PFSK-1 (cell line): ENCODE measurements at regions not wholly inside any gene's neighbourhood (a gene's known extent, or its start where the extent isn't known, plus 50 kb on each side); places are given as distances from the start of the nearest gene placed in this dataset.

Experiments used
- FOXP2 ChIP-seq: optimal IDR thresholded peaks from 2 replicates; pipeline ENCODE3; 2011; ENCODE audit warnings: borderline replicate concordance, control low read depth, inconsistent platforms; ENCODE audit not compliant: insufficient read depth; ENCODE audit errors: extremely low read length, extremely low read depth
- POLR2AphosphoS5 ChIP-seq: IDR thresholded peaks from 2 replicates; pipeline ENCODE4 v1.6.1; 2012; ENCODE audit warnings: low read depth, mild to moderate bottlenecking, control low read depth, low read length, moderate library complexity
- SIN3A ChIP-seq: IDR thresholded peaks from 2 replicates; pipeline ENCODE4 v1.6.1; 2012; ENCODE audit warnings: mild to moderate bottlenecking, low read length, moderate library complexity, borderline replicate concordance; ENCODE audit not compliant: insufficient read depth
- TAF1 ChIP-seq: IDR thresholded peaks from 2 replicates; pipeline ENCODE4 v1.6.1; 2012; ENCODE audit warnings: low read length, control low read depth, borderline replicate concordance; ENCODE audit not compliant: insufficient read depth
- TF ChIP-seq, protein P1 (sequence below), 2 experiments: IDR thresholded peaks; 2 replicates each; pipeline versions ENCODE4 v1.6.1 to v1.8.0; 2011 to 2012; ENCODE audit warnings: low read depth in 2 of 2, low read length in 2 of 2, control low read depth in 1 of 2, inconsistent platforms in 1 of 2, mild to moderate bottlenecking in 1 of 2, moderate library complexity in 1 of 2; ENCODE audit not compliant: insufficient read depth in 1 of 2

DNA sequence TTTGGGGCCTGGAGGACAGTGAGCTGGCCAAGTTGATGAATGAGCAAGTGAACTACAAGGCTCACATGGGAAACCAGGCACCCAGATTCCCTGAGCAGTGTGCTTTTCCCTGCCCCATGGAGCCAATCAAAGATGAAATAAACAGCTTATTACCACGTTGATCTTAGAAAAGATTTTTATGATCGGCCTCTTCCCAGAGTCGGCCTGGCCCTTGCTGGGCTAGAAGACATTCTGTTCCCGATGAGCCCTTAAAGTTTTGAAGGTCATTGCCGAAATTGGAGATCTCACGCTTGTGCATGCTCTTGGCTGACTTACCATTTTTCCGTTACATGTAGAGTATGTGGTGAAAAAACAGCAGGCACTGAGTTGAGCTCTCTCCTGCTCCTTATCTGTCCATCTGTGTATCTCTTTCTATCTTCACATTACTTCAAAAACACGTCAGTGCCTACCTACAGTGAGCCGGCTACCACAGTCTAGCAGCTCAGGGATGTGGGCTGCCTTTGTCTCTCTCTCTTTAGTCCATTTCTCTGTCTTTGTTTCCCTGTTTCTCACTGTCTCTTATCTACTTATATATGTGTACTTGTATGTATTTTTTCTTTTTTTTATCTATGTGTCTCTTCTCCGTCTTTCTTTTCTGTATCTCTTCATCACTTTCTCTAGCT is 248.8 kb upstream of the USP24 start:
- TF ChIP-seq FOXP2 (no peak), SIN3A (no peak), TAF1 (no peak), POLR2AphosphoS5 (no peak)
- TF ChIP-seq, protein P1, sequence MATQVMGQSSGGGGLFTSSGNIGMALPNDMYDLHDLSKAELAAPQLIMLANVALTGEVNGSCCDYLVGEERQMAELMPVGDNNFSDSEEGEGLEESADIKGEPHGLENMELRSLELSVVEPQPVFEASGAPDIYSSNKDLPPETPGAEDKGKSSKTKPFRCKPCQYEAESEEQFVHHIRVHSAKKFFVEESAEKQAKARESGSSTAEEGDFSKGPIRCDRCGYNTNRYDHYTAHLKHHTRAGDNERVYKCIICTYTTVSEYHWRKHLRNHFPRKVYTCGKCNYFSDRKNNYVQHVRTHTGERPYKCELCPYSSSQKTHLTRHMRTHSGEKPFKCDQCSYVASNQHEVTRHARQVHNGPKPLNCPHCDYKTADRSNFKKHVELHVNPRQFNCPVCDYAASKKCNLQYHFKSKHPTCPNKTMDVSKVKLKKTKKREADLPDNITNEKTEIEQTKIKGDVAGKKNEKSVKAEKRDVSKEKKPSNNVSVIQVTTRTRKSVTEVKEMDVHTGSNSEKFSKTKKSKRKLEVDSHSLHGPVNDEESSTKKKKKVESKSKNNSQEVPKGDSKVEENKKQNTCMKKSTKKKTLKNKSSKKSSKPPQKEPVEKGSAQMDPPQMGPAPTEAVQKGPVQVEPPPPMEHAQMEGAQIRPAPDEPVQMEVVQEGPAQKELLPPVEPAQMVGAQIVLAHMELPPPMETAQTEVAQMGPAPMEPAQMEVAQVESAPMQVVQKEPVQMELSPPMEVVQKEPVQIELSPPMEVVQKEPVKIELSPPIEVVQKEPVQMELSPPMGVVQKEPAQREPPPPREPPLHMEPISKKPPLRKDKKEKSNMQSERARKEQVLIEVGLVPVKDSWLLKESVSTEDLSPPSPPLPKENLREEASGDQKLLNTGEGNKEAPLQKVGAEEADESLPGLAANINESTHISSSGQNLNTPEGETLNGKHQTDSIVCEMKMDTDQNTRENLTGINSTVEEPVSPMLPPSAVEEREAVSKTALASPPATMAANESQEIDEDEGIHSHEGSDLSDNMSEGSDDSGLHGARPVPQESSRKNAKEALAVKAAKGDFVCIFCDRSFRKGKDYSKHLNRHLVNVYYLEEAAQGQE (IDR thresholded peaks at IDR 0.05; ENCODE audit: insufficient read depth in 1 of 2, low read depth in 2 of 2, low read length in 2 of 2): no peak

DNA sequence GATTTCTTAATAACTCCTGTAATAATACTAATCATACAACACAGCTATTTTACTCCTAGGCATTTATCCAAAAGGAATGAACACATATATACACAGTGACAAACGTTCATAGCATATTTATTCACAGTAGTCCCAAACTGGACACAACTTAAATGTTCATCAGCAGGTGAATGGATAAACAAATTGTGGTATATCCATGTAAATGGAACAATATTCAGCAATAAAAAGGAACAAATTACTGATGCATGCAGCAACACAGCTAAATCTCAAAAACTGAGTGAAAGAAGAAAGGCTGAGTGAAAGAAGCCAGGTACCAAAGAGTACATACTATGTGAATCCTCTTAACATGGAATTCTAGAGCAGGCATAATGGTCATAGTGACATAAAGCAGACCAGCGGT is 242.7 kb upstream of the USP24 start:
- TF ChIP-seq, protein P1 (IDR thresholded peaks at IDR 0.05; ENCODE audit: insufficient read depth in 1 of 2, low read depth in 2 of 2, low read length in 2 of 2): no peak
- no peak for TF ChIP-seq FOXP2
- no peak for TF ChIP-seq POLR2AphosphoS5
- TF ChIP-seq TAF1: no peak
- no peak for TF ChIP-seq SIN3A

DNA sequence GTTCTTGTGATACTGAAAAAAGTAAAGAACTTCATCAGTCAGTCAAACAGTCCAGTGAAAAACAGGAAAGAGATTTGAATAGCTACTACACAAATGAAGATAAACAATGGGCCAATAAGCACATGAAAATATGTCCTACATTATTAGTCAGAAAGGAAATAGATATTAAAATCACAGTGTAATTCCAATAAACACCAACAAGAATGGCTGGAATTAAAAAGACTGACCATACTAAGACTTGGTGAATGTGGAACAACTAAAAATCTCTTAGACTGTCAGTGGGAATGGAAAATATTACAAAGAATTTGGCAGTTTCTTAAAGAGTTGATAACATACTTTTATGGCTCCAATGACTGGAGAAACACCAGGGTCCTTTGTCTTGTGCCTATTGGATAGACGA is 241.8 kb upstream of the USP24 start:
- TF ChIP-seq, protein P1 (IDR thresholded peaks at IDR 0.05; ENCODE audit: insufficient read depth in 1 of 2, low read depth in 2 of 2, low read length in 2 of 2): no peak
- TF ChIP-seq TAF1 (no peak), SIN3A (no peak), FOXP2 (no peak), POLR2AphosphoS5 (no peak)

DNA sequence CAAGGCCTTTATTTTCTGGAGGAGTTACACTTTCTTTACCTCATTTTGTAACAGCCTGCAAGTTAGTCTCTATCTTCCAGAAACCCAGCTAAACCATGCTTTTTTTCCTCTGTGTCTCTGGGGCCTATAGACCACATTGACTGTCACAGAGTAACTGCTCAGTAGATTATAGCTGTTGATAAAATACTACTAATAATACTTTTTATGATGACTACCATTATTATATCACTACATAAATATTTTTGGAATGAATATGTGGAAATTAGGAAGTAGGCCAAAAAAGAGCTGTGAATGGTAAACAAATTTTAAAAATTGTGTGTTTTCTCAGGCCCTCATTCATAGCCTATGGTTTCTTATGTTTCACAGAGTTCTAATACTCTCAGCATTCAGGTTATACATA is 233.1 kb upstream of the USP24 start:
- TF ChIP-seq FOXP2 (no peak), SIN3A (no peak), TAF1 (no peak), POLR2AphosphoS5 (no peak)
- TF ChIP-seq, protein P1 (IDR thresholded peaks at IDR 0.05; ENCODE audit: insufficient read depth in 1 of 2, low read depth in 2 of 2, low read length in 2 of 2): no peak

DNA sequence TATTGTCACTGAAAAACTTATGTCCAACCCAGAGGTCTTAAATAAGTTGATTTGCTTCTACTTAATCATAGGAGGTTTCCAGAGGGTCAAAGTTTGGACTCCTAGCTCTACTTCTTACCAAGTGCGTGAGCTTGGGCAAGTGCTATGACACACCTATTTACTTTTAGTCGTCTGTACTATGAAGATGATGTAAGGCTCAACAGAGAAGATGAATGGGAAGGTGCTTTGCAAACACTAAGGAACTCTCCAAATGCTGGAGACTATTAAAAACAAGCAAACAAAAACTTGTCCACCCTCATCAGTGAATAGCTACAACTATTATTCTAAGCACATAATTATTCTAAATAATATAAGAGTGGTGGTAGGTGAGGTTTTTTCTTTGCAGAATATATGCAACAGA is 232.3 kb upstream of the USP24 start:
- TF ChIP-seq, protein P1 (IDR thresholded peaks at IDR 0.05; ENCODE audit: insufficient read depth in 1 of 2, low read depth in 2 of 2, low read length in 2 of 2): peak; percentile 42 to 83; a peak in 3 of 4 replicates
- no peak for TF ChIP-seq POLR2AphosphoS5
